ENCODE measurements at regions not wholly inside any gene's neighbourhood (a gene's known extent, or its start where the extent isn't known, plus 50 kb on each side); places are given as distances from the start of the nearest gene placed in this dataset.

DNA sequence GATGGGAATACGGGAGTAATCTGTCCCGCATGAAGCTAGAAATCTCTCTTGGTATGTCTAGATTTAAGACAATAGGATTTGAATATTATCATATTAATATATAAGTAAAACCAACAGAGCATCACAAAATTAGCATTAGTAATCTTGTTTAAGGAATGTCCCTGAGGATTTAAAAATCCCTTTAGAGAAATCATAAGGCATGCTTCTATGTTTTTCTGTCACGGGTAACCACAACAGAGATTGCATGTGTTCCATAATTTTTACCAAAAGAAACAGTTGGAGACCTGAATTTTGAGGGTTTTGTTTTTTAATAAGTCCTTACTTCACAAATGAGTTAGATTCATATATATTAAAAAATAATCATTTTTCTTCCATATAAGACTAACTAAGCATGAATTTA, 146.8 kb downstream of the GJA1 start:
- no peaks in the 10 kb centered on the region for H3K36me3 ChIP-seq
- WGBS, 2 donors (ENCODE audit: low coverage in 1 of 2), result 80 to 82% methylated on average over 3 of the region's 3 CpGs
- H3K4me1 ChIP-seq, result peaks cover 0 to 43% (median 0%) of the 10 kb centered on the region in 3 donors
- H3K27ac ChIP-seq, result peak overlapping the region in 1 of 4 donors; percentile 42
- no peak for TF ChIP-seq EP300 (IDR thresholded peaks at IDR 0.05)
- no peak for TF ChIP-seq POLR2A (IDR thresholded peaks at IDR 0.05)
- TF ChIP-seq, protein P1, sequence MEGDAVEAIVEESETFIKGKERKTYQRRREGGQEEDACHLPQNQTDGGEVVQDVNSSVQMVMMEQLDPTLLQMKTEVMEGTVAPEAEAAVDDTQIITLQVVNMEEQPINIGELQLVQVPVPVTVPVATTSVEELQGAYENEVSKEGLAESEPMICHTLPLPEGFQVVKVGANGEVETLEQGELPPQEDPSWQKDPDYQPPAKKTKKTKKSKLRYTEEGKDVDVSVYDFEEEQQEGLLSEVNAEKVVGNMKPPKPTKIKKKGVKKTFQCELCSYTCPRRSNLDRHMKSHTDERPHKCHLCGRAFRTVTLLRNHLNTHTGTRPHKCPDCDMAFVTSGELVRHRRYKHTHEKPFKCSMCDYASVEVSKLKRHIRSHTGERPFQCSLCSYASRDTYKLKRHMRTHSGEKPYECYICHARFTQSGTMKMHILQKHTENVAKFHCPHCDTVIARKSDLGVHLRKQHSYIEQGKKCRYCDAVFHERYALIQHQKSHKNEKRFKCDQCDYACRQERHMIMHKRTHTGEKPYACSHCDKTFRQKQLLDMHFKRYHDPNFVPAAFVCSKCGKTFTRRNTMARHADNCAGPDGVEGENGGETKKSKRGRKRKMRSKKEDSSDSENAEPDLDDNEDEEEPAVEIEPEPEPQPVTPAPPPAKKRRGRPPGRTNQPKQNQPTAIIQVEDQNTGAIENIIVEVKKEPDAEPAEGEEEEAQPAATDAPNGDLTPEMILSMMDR (IDR thresholded peaks at IDR 0.05), result no peak
- no peak for TF ChIP-seq POLR2AphosphoS5 (IDR thresholded peaks at IDR 0.05)
- H3K9me3 ChIP-seq, result no peaks in the 10 kb centered on the region
- no peak for ATAC-seq
- no peaks in the 10 kb centered on the region for H3K27me3 ChIP-seq
- H3K4me3 ChIP-seq, result no peak overlapping the region

- TF ChIP-seq, protein P1 (IDR thresholded peaks at IDR 0.05), result no peak
- TF ChIP-seq POLR2AphosphoS5 (IDR thresholded peaks at IDR 0.05) (peak; percentile 52), EP300 (IDR thresholded peaks at IDR 0.05) (no peak), POLR2A (IDR thresholded peaks at IDR 0.05) (no peak)
- Histone ChIP-seq H3K27ac (peak overlapping the region in 3 of 4 donors; percentile 63 to 69 (median 68)), H3K4me3 (no peak overlapping the region), H3K9me3 (no peaks in the 10 kb centered on the region), H3K36me3 (no peaks in the 10 kb centered on the region), H3K27me3 (no peaks in the 10 kb centered on the region), H3K4me1 (peaks cover 0 to 57% (median 0%) of the 10 kb centered on the region in 3 donors)
- peak; percentile 52 for ATAC-seq
- 26% methylated on average over 4 of the region's 4 CpGs for WGBS, 2 donors (ENCODE audit: low coverage in 1 of 2)
Observed at GRCh38 chr6:121584586-121585369, 149.3 kb downstream of the GJA1 start.

DNA sequence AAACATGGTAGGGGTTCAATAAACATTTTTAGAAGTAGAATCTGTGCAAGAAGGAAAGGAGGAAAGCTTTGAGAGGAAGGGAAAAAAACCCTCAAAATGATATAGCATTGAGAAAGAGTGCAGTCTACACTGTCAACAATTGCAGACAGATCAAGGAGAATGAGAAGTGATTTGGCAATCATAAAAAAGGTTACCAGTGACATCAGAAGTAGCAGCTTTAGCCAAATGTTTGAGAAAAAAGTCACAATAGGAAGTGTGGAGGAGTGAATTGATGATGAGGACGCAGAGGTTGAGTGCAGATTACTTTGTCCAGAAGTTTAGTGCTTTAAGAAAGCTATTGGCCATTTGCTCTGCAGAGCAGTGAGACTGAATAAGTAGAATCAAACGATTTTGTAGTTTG, 155.0 kb downstream of the GJA1 start:
- no peak for TF ChIP-seq POLR2AphosphoS5 (IDR thresholded peaks at IDR 0.05)
- TF ChIP-seq POLR2A (IDR thresholded peaks at IDR 0.05), result no peak
- TF ChIP-seq, protein P1 (IDR thresholded peaks at IDR 0.05), result no peak
- no peak for TF ChIP-seq EP300 (IDR thresholded peaks at IDR 0.05)
- 31 to 36% methylated on average over 2 of the region's 2 CpGs for WGBS, 2 donors (ENCODE audit: low coverage in 1 of 2)
- peaks cover 0 to 64% (median 3%) of the 10 kb centered on the region in 3 donors for H3K4me1 ChIP-seq
- peak overlapping the region in 2 of 4 donors; percentile 15 to 27 for H3K27ac ChIP-seq
- no peaks in the 10 kb centered on the region for H3K9me3 ChIP-seq
- H3K36me3 ChIP-seq, result no peaks in the 10 kb centered on the region
- H3K27me3 ChIP-seq, result no peaks in the 10 kb centered on the region
- no peak for ATAC-seq
- H3K4me3 ChIP-seq, result no peak overlapping the region

- Histone ChIP-seq H3K27ac (peak overlapping the region in 1 of 4 donors; percentile 15), H3K9me3 (no peaks in the 10 kb centered on the region), H3K4me1 (peaks cover 0 to 63% (median 3%) of the 10 kb centered on the region in 3 donors), H3K36me3 (no peaks in the 10 kb centered on the region), H3K27me3 (no peaks in the 10 kb centered on the region), H3K4me3 (no peak overlapping the region)
- WGBS, 2 donors (ENCODE audit: low coverage in 1 of 2), result 65 to 88% methylated on average over 4 of the region's 4 CpGs
- TF ChIP-seq POLR2AphosphoS5 (IDR thresholded peaks at IDR 0.05) (no peak), EP300 (IDR thresholded peaks at IDR 0.05) (no peak), POLR2A (IDR thresholded peaks at IDR 0.05) (no peak)
- TF ChIP-seq, protein P1 (IDR thresholded peaks at IDR 0.05), result no peak
- ATAC-seq, result no peak
Observed at GRCh38 chr6:121590916-121591315, 155.5 kb downstream of the GJA1 start.

Data from gastroesophageal sphincter (tissue), 4 donors.